ENCODE measurements at regions not wholly inside any gene's neighbourhood (a gene's known extent, or its start where the extent isn't known, plus 50 kb on each side); places are given as distances from the start of the nearest gene placed in this dataset.

DNA sequence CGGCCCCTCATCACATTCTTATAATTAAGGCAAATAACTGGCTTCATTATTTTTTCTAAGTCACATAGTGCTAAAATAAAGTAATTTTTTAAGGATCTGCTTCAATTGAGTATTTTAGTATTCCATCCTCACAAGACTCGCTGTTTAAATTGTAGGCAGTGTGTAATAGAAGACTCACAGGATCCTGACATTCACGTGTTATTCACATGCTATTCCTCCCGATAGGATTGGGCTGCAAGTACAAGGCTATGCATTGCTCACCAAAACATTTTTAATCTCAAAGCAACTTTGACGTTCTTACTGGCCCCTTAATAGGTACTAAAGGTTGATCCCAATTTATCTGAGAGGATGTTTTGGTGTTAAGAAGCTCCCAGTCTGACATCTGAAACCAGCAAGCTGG, 127.6 kb upstream of the L3MBTL4 start:
- TF ChIP-seq, protein P1, sequence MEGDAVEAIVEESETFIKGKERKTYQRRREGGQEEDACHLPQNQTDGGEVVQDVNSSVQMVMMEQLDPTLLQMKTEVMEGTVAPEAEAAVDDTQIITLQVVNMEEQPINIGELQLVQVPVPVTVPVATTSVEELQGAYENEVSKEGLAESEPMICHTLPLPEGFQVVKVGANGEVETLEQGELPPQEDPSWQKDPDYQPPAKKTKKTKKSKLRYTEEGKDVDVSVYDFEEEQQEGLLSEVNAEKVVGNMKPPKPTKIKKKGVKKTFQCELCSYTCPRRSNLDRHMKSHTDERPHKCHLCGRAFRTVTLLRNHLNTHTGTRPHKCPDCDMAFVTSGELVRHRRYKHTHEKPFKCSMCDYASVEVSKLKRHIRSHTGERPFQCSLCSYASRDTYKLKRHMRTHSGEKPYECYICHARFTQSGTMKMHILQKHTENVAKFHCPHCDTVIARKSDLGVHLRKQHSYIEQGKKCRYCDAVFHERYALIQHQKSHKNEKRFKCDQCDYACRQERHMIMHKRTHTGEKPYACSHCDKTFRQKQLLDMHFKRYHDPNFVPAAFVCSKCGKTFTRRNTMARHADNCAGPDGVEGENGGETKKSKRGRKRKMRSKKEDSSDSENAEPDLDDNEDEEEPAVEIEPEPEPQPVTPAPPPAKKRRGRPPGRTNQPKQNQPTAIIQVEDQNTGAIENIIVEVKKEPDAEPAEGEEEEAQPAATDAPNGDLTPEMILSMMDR (IDR thresholded peaks at IDR 0.05): no peak
- no peak for TF ChIP-seq POLR2A (IDR thresholded peaks at IDR 0.05)
